GM19025 (cell line): ENCODE measurements at regions not wholly inside any gene's neighbourhood (a gene's known extent, or its start where the extent isn't known, plus 50 kb on each side); places are given as distances from the start of the nearest gene placed in this dataset.

Experiments used
- ATAC-seq: cut with Tn5 transposase; IDR thresholded peaks from one replicate; pipeline ENCODE4 v1.9.1; 2021; ENCODE audit warnings: mild to moderate bottlenecking, low read depth, moderate library complexity; ENCODE audit not compliant: unreplicated experiment

- ATAC-seq: no peak
Measured at GRCh38 chr21:21715266-21715969, 717.2 kb downstream of the NCAM2 start.

DNA sequence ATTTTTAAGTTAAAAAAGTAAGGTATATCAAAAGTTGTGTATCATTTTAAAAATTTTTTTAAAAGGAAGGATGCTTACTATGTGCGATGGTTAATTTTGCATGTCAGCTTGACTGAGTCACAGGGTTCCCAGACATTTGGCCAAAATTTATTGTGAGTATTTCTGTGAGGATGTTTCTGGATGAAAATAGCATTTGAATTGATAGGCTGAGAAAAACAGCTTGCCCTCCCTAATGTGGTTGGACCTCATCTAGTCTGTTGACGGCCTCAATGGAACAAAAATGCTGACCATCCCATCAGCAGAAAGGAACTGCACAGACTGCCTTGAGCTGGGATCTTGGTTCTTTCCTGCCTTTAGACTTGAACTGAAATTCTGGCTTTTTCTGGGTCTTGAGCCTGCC, 724.5 kb downstream of the NCAM2 start:
- ATAC-seq: no peak

DNA sequence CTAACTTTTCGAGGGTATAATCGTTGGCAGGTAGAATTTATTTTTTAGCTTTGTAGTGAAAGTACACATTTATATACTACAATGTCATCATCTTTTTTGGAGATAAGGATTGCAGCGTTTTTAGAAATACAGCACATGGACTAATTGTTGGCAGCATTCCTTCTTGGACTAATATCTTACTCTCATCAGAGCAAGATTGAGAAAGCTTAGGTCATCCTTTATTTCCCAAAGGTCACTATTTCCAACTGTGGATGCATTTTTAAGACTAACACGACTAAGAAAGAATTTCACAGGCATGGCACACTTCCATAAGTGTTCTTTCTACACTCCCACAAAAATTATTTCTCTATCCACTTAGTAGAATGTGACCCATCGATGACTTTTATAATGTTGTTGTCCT, 732.3 kb downstream of the NCAM2 start:
- no peak for ATAC-seq

DNA sequence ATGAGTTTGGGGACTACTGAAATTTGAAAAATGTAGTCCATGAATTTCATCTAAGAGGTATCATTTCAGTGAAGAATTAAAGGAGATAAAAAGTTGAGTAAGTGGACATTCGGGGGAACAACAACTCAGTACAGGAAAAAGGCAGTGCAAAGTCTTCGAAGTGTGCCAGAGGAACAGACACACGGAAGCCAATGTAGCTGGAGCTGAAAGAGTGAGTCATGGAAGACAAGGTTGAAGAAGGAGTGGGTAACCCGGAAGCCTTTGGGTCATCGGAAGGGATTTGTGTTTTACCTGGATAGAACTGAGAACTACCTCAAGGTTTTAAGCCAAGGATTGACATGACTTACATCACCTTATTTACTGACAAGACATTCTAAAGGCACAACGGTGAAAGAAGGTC, 733.4 kb downstream of the NCAM2 start:
- ATAC-seq: no peak

DNA sequence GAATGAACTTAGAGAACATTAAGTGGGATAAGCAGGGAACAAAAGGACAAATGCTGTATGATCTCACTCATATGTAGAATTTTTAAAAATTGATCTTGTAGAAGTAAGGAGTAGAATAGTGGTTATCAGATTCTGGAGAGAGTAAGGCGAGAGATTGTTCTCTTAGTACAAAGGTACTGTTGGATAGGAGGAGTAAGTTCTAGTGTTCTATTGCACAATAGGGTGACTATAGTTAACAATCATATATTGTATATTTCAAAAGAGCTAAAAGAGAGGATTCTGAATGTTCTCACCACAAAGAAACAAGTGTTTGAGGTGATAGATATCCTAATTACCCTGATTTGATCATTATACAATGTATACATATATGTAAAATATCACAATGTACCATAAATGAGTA, 735.9 kb downstream of the NCAM2 start:
- no peak for ATAC-seq

DNA sequence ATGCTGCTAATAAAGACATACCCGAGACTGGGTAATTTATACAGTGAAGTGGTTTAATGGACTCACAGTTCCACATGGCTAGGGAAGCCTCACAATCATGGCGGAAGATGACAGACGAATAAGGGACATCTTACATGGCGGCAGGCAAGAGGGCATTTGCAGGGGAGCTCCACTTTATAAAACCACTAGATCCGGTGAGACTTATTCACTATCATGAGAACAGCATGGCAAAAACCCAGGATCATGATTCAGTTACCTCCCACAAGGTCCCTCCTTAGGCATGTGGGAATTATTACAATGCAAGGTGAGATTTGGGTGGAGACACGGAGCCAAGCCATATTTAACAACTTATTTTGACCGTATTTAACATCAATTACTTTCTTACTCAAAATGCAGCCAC, 739.0 kb downstream of the NCAM2 start:
- ATAC-seq: no peak

DNA sequence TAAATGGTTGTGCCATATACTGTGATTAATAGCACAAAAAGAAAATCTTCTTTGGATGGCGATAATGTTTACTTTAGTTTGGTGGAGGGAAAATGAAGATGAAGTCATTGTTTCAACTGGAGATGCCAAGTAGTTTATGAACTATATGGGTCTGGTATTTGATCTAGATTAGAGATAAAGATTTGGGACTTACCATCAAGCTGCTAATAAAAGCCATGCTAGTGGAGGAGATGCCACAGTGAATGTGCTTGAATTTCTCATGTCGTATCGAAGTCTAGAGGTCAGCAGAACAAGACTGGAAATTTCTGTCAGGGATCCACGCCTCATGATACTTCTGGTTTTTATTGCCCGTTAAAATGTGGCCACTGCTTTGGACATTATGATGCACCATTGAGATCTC, 742.0 kb downstream of the NCAM2 start:
- no peak for ATAC-seq

DNA sequence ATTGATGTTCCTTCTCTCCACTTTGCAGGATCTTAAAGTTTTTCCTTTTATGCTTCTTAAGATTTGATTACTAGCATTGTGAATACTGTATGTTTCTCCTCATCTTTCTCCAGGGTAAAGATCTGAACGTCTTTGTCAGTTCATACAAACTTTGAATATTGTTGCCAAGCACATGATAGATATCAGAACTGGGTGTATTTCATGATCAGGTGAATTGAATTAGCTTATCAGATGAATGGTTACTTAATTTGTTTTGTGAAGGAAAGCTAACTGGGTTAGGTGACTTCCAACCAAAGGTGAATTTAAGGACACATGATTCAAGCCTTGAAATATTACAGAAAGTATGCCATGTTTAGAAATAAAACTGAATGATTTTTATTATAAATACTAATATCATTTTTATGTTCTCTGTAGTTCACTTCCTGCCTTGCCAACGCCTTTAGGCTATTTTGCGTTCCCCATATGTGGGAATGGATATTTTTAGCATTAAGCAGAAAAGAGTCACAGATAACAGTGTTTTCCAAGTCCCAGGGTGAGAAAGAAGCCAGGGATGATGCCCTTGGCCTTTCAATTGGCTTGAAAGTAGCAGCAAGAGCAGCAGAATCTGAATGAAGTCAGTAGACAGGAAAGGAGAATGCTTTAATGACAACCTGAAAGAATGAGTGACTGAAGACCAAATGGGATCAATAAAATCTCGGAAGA, 752.1 kb downstream of the NCAM2 start:
- no peak for ATAC-seq

DNA sequence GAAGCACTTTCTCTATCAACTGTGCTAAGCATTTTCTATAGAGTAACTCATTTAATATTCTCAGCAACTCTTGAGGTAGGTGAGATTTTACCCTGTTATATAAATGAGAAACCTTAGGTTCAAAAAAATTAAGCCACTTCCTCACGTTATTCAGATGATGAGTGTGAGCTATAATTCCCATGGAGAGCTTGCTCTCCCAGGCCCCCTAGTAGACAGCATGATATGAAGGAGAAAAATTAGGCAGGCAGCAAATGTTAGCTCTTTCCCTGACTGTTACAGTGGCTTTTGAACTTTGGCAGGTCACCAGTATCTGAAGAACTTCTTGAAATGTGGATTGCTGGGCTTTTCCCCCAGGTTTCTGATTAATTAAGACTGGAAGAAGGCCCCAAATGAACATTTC, 753.1 kb downstream of the NCAM2 start:
- no peak for ATAC-seq

DNA sequence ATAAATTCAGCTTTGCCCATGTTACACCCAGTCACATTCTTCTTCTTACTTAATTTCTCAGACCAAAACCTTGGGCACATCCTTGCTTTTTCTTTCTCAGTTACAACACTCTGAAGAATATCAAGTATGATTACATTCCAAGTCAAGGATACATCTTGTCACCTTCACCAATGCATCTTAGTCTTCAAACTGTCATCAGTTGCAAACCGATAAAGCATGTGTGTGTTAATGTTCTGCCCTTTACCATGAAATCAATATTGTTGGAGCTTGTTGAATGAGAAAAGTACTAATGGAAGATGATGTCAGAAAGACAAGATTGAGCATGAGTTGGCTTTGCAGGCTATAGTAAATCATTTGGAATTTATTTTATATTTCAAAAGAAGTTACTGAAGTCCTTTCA, 764.6 kb downstream of the NCAM2 start:
- no peak for ATAC-seq

- ATAC-seq: no peak
Measured at GRCh38 chr21:21764281-21764680, 766.1 kb downstream of the NCAM2 start.

- ATAC-seq: no peak
Measured at GRCh38 chr21:21767276-21767675, 769.1 kb downstream of the NCAM2 start.

- no peak for ATAC-seq
Measured at GRCh38 chr21:21788591-21788990, 790.4 kb downstream of the NCAM2 start.

DNA sequence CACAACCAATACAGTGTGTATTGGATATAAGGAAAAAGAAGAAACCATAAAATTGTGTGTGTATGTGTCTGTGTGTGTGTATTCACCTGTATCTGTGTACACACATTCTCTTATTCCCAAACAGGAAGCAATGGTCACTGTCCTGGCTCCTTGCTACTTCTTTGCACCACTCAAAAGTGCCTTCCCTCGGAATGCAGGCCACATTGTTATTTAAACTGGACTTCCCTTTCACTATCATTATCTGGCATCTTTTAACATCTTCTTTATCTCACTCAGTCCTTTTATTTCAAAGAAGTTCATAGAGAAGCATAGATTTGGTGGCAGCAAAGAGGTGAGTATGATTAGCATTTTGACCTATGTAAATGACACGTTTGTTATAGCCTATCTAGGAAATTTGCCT, 803.7 kb downstream of the NCAM2 start:
- no peak for ATAC-seq

DNA sequence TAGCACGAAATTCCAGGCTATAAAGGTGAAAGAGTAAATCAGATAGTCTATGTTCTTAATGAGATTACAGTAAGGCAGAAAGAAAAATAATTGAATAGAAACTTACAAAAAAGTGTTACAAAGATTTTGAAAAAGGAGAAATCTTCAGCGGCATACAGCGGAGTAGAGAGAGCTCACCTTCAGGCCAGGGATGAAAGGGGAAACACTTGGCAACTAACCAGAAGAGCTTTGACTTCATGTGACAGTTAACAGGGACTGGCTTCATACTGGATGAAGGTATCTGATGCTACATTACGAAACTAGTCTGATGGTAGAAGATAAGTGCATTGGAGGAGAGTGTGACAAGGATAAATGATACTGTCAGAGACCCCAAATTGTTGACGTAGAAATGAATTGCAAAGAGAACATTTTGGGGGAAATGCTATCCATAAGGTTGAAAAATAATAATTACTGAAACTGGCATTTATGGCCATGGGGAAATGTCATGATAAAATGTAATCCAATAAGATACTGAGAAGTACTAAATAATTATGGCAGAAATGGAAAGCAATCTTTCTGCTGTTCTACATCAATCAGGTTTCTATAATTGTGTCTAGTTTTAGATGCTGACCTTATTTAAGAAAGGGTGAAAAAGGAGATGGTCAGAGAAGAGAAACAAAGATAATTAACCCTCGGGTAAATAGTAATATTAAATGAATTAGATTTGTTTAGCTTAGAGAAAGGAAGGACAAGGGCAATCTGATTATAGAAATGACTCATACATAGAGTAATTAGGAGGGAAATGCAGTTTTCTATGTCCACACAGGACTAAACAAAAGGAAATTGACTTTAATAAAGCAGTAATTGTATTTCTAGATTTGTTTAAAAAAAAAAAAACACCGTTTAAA, 808.7 kb downstream of the NCAM2 start:
- ATAC-seq: no peak

- no peak for ATAC-seq
Measured at GRCh38 chr21:21807598-21807903, 809.3 kb downstream of the NCAM2 start.

GRCh38 chr21:21813289-21813688, 815.1 kb downstream of the NCAM2 start:
- ATAC-seq: no peak

GRCh38 chr21:21813934-21814333, 815.7 kb downstream of the NCAM2 start:
- no peak for ATAC-seq

DNA sequence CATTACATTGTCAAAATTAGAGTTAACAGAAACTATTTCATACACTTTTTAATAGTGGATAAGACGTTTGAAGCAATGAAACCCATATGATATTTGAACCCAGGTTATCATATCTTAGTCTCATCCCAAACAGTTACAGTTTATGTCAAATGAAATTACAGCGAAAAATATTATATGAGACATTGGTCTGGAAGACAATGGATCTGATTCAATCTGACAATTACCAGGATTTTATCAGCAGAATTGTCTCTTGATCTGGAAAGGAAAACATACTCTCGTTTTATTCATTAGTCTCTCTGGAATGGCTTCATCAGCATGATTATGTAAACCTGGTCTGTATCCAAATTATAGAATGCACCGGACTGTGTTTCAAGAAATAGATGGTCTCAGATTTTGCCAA, 818.6 kb downstream of the NCAM2 start:
- ATAC-seq: no peak

- no peak for ATAC-seq
Measured at GRCh38 chr21:21818898-21819297, 820.7 kb downstream of the NCAM2 start.

DNA sequence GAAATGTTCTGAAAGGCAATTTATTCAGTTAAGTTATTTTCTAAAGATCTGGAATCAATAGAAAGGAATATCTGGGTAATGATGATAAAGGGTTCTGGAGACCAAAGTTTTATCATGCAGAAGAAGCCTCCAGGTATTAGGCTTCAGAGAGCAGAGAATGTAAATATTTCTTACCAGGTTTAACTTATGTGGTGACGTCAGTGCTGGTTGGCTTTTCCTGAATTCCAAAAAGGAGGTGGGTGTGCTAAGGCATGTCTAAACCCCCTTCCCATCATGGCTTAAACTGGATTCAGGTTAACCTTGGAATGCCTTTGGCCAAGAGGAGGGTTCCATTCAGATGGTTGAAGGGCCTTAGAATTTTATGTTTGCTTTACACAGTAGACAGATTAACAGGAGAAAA, 829.9 kb downstream of the NCAM2 start:
- ATAC-seq: no peak

DNA sequence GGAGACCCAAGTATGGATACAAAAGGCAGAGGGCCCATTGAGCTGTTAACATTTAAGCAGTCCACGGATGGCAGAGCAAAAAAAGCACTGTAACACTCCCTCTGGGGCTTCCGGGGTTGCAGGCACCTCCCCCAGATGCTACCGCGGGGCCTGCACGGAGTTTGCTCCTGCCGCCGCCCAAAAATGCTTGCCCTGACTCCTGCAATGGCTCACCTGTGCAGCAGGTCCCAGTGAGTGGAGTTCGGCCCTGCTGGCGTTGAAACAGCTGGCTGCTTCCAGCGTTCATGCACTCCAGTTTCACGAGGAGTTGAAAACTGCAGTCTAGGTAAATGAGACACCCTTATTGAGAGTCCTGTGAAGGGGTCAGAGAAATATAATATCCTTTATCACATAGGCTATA, 832.8 kb downstream of the NCAM2 start:
- no peak for ATAC-seq
